HG02970 (cell line): ENCODE measurements at regions not wholly inside any gene's neighbourhood (a gene's known extent, or its start where the extent isn't known, plus 50 kb on each side); places are given as distances from the start of the nearest gene placed in this dataset.
"Not testable (repeated sequence)": the region's sequence is repeated elsewhere in the genome, so short reads cannot be mapped to it uniquely, and the experiment has no call there.

Source experiments
- ATAC-seq: cut with Tn5 transposase; IDR thresholded peaks from one replicate; pipeline ENCODE4 v1.9.1; 2021; ENCODE audit warnings: mild to moderate bottlenecking, moderate library complexity, moderate number of reproducible peaks; ENCODE audit not compliant: unreplicated experiment, low FRiP score

DNA sequence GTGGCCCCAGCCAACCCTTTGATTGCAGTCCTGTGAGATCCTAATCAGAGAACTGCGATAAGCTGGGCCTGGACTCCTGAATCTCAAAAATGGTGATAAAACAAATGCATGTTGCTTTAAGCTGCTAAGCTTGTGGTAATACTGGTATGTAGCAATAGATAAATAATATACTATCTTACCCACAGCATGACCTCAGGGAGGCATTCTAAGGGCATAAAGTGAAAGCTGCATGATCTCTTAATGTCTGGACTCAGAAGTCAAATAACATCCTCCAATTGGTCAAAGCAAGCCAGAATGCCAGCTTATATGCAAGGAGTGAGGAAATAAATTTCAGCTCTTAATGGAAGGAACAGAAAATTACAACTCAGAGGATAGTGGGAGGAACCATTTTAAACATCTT lies 246.1 kb downstream of the FSIP2 start:
- ATAC-seq = no peak

DNA sequence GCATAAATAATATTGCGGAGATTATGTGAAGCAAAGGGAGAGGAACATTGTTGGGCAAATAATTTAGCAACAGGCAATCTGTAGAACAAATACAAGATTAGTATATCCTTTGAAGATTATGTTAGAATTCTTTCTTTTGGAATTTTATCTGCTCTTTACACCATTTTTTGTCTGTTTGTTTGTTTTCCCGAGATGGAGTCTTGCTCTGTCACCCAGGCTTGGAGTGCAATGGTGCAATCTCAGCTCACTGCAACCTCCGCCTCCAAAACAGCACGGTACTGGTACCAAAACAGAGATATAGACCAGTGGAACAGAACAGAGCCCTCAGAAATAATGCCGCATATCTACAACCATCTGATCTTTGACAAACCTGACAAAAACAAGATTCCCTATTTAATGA lies 250.3 kb downstream of the FSIP2 start:
- ATAC-seq = not testable (repeated sequence)

DNA sequence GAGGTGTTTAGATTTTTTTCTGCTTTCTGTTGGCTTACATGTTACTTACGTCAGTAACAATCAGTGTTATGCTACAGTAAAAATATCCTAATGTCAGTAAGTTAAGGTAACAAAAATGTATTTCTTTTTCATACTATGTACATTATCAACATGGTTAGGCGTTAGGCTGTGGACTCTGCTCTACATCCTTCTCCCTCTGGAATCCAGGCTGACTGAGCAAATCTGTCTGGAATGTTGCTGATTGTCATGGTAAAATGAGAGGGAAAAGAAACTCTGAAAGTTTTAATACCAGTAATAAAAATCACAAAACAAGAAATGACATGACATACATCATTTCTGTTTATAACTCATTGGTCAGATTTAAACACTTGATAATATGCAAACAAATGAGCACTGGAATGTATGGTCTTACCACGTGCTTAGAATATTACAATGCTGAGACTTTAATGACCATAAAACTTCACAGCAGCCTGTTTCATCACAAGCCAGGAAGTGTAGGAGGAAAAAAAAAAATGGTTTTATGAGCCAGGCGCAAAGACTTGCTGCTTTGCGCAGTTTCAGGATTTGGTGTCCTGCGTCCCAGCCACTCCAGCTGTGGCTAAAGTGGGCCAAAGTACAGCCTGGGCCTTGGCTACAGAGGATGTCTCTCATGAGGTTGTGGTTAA lies 252.4 kb downstream of the FSIP2 start:
- ATAC-seq = no peak

DNA sequence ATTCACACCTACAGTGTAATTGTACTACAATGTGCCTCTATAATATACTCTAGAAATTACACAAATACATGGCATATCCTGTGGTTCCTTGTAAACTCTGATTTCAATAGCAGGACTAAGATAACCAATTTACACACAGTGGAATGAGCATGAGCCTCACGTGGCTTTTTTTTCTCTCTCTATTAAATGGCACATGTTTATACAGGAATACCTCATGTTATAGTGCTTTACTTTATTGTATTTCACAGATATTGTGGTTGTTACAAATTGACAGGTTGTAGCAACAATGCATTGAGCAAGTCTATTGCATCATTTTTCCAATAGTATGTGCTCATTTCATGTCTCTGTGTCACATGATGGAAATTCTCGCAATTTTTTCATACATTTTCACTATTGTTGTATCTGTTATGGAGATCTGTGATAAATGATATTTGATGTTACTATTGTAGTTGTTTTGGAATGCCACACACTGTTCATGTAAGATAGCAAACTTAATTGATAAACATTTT lies 260.0 kb downstream of the FSIP2 start:
- no peak for ATAC-seq

DNA sequence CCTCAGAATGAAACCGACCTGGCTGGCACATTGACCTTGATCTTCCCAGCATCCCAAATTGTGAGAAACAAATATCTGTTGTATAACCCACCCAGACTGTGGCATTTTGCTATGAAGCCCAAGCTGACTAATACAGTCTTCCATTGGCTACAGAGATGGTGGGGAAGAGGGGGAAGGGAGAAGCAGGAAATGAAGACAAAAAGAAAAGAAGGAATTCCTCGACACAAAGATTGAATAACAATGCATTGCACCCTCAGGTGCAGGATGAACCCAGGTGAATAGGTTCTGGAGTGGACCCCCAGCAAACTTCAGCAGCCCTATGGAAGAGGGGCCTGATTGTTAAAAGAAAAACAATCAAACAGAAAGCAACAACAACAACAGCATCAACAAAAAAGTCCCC lies 270.7 kb downstream of the FSIP2 start:
- no peak for ATAC-seq

DNA sequence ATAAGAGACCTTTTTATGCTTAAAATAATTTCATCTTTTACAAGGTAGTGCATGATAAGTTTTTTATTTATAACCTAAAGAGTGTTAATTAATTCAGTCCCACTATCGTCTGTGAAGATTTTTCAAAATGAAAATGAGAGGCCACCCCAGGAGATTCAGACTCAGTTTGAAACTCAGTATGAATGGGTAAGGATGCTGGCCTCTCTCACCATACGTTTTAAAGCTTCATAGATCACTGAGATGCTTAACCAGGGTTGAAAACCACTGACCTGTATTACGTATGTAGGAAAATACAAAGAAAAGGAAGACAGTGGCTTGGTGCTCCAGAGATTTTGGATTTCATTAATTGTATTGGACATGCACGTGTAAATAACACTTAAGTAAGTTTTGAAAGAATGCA lies 278.7 kb downstream of the FSIP2 start:
- ATAC-seq = no peak

DNA sequence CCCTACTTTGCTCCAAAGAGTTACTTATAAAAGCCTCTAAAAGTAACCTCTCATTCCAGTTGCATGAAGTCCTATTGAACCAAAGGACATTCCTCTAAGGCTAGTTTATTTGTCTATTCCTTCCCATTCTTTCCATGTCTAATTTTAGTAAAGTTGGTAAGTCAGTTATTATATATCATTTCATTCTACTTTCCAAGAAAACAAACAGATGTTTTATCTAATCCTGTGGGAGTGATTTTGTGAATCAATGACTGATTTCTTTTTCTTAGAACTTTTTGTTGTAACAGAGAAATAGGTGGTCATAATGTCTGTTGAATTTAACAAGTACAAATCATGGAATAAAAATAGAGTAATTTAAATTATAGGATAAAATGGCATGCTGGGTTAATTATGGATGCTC lies 286.3 kb downstream of the FSIP2 start:
- ATAC-seq = no peak

DNA sequence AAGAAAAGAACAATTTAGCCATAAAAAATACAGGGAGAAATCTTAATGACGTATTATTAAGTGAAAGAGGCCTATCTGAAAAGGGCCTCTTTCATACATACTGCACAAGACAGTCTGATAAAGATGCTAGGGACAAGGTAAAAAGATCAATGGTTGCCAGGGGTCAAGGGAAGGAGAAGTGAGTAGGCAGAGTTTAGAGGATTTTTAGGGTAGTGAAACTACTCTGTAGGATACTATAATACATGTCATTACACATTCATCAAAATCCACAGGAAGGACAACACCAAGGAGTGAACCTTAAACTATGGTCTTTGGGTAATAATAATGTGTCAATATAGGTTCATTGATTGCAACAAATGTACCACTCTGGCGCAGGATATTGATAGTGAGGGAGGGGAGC lies 289.3 kb downstream of the FSIP2 start:
- ATAC-seq = no peak

DNA sequence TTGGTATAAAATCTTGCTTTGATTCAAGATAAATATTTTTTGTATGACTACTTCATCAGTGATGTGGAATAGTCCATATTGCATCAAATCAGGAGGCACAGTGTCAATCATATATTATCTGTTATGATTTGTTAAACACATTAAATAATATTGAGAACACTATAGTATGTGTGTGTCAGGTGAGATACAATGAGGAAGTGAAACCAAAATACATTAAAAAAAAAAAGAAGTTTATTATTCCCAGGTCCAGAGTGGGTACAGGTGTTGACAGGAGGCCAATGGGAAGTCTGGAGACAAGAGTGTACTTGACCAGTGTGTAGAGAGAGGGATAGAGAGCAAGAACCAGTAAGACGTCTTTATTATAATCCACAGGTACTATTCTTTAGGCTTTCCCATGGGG lies 292.6 kb downstream of the FSIP2 start:
- no peak for ATAC-seq

DNA sequence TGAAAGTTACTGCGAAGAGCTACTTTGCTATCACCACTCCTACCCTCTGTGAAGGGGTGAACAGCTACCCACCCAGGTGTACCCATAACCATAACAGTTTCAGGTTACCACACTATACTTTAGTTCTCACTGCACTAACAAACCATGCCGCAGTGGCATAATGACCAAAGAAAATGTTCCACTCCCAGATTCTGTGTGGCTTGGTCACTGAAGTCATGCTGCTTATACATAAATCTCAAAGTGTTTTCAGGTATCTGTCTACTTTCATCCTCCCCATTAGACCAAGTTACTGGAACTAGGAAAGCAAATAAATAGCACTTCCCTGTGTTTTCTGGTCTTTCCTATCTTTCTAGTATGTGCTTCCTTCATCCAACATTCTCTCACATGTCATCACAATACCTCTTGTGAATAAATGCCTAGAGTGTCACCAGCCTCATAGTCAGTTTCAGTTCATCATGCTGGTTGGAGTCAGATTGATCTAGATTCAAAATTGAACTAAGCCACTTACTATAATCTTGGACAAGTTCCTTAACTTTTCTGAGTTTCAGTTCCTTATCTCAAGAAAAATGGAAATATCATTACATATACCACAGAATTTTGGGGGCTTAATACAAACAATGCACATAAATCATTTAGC lies 293.6 kb downstream of the FSIP2 start:
- no peak for ATAC-seq

DNA sequence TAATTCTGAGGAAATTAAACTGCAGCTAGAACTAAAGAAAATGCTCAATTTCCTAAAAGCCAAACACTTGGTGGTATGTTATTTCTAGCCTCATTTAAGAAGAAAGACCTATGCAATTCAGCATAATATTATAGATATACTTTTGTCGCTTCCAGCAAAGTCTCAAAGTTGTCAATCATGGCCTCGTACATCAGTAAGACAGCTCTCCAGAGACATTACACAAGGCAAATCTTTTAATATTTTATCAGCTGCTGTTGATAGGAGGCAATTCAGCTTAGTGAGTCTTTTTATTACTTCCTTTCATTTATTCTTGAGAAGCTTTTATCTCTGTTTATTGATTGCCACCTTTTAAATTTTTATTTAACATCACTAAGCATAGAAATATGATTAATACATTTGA lies 294.3 kb downstream of the FSIP2 start:
- no peak for ATAC-seq

DNA sequence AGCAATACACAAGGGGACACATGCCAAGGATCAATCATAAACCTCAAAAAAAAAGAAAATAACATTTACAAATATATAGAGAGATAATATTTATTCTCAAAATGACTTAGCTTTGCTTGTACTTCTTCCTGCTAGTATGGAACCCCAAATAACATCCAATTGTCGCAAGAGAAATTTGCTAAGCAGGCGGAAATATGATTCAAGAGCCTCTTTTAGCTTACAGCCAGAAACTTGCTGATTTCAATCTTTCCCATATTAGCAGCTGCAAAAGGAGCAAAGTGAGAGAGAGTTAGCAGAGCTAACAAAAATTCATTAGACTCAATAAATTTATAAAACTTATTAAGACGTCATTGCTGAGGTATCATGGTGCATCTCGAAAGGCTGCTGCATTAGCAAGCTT lies 294.9 kb downstream of the FSIP2 start:
- ATAC-seq = no peak

DNA sequence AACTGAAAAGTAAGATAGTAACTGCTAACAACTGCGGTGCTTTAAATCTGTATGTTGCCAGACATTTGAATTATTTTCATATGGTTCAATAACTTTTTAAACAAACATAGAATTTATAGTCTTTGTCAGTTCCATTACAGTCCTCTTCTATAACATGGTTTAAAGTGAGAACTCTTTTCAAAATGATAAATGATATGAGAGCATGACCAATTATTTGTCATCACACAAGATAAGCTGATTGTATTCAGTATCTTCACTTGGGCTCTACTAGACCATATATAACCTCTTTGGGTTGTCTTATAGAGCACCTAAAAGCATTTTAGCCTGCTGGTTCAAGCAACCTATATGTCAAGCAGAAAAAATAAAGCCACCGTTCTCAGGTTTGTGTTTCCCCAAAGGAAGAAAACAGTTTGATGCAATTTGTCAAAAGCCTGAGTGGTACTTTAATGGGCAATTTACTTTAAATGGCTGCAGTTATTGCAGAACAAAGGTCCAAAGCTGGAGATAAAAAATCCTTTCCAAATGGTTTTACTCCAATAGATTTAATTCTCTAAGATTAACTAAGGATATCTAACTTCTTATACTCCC lies 298.4 kb downstream of the FSIP2 start:
- no peak for ATAC-seq

DNA sequence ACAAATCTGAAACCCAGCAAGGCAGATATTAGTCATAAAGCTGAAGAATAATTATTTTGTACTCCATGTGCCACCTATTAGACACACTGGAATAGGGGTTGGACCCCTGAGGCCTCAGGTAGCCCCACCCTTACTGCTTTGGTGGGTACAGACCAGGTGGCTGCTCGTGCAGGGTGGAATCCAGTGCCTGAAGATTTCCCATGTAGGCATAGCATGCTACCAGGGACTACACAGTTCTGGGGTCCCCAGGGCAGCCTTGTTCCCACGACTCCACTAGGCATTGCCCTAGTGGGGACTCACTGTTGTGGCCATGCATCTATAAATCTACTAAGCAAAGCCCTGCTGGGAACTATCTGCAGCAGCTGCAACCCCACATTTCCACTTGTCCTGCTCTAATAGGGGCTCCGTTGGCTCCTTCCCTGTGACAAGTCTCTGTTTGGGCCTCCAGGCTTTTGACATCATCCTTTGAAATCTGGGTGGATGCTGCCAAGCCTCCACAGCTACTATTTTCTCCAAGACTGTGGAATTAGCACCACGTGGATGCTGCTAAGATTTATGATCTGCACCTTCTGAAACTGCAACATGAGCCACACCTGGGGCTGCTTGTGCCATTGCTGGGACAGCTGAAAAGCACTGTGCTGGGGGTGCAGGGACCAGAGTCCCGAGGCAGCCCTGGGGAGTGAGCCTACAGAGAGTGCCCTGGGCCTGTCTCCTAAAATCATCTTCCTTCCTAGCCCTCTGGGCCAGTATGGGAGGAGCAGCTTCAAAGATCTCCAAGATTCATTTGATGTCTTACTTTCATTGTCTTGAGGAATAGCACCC lies 303.8 kb downstream of the FSIP2 start:
- no peak for ATAC-seq

DNA sequence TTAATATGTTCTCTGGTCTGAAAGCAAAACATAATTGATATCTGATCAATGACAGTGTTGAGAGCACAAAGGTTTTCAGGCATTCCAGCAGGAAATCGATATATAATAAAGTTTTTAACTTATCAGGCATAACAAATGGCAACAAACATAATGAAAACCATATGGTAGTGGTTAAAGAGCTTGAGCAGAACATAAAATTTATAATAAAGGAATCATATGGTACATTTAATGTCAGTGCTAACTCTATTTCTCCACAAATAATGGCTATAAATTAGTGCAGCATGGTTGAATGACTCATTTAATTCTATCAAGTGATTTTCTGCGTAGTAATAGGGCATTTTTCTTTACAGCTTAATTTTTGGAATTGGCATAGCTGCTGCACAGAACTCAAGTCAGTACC lies 306.2 kb downstream of the FSIP2 start:
- ATAC-seq = no peak

DNA sequence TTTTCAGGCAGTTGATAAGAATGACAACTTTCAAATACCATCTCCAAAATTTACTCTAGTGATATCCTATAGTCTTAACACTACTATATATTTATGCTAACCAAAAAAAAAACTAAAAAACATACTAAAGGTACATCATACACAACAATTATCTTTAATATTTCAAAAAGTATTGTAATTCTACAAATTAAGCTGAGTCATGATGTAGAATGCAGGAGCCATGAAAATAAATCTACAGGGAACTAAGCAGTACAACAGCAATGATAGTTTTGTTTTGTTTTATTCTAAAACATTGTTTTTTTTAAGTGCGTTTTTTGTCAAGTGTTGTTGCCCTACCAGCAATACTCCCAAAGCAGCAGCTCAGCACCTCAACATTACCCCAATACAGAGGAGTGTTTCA lies 314.3 kb downstream of the FSIP2 start:
- ATAC-seq = no peak

DNA sequence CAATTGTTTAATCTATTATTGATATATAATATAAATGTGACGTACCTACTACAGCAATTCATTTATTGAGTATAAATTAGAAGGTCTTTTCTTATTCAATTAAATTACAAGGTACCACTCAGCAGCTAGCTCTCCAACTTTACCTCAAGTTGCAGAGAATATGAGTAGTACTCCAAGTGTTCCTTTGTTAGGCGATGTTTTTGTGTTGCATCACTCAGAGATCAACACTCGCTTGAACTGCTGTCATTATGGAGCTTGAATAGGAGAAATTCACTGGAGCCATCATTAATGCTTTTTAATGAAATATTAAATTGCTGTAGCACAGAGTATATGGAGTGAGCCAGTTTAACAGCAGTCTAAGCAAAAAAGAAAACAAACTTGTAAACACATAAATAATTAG lies 320.0 kb downstream of the FSIP2 start:
- ATAC-seq = no peak

DNA sequence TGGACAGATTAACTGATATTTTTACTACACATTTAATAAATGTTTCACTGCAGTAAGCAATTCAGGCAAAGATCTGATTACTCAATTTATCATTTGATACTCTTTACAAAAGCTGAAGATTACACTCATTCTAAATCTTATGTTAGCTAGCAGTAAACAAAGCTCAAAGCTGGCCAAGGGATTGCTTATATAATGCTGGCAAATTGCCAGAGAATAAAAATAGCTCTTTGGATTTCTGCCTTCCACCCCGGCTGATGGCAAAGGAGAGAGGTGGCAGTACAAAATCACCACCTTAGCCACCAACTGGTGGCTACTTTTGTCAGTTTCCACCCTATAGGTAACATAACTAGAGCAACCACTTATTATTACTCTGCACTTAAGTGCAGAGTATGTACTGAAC lies 320.5 kb downstream of the FSIP2 start:
- ATAC-seq = no peak

DNA sequence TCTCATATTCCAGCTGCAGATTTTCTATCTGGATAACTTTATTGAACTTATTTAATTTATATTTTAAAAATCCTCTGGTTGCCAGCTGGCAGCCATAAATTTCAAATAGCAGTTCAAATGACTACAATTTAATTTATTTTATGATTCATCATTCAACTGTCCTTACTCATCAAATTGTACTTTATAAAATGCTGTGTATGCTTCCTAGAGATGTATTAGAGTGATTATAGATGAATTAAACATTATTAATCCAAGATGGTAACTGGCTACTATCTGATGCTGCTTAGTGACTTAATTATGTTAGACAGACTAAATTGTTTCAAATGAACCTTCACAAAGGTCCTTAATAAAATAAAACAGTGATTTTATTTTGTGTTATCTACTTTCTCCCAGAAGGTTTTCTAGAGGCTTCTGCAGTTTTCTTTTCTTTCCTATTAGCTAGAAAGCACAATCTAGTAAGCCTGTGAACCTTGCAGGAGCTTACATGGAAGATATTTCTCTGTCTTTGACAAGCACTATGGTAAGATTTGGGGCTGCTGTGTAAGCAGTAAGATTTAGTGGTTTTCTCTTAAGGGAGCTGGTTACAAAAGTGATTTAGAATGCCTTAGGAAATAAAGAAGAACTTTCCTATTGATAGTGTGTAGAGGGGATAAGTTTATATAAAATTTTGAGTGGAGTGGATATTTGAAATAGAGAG lies 322.3 kb downstream of the FSIP2 start:
- no peak for ATAC-seq

DNA sequence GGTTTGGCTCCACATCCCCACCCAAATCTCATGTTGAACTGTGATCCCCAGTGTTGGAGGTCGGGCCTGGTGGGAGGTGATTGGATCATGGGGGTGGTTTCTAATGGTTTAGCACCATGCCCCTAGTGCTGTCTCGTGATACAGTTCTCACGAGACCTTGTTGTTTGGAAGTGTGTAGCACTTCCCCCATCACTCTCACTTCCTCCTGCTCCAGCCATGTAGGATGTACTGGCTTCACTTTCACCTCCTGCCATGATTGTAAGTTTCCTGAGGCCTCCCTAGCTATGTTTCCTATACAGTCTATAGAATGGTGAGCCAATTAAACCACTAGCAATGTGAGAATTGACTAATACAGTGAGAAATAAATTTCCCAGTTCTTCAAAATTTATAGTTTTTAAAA lies 325.9 kb downstream of the FSIP2 start:
- no peak for ATAC-seq

DNA sequence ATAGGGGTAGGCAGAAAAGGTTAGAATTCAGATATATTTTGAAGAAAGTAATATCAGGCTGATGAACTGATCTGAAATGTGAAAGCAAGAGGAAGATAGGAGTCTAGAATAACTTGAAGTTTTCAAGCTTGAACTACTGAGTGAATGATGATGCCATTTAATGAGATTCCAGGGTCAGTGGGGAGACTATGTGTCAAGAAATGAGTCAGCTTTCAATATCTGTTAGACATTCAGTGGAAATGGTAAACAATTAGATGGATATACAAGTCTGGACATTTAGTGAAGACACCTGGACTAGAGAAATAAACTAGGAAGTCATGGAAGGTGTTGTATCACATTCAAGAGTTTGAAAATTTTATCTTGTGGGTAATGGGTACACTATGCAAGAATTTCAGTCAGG lies 326.9 kb downstream of the FSIP2 start:
- no peak for ATAC-seq
